Inflammatory macrophage treated with lipopolysaccharide for 1 hour (primary cell): ENCODE measurements at regions not wholly inside any gene's neighbourhood (a gene's known extent, or its start where the extent isn't known, plus 50 kb on each side); places are given as distances from the start of the nearest gene placed in this dataset.
"Not testable (repeated sequence)": the region's sequence is repeated elsewhere in the genome, so short reads cannot be mapped to it uniquely, and the experiment has no call there.

Source experiments
- DNase-seq, 2 donors: peaks; one replicate each; pipeline ENCODE4 v3.0.0-alpha.2; 2020 to 2022

GRCh38 chr21:21860888-21861287 is 862.7 kb downstream of the NCAM2 start:
- DNase-seq = peak in 1 of 2 donors; percentile 1

DNA sequence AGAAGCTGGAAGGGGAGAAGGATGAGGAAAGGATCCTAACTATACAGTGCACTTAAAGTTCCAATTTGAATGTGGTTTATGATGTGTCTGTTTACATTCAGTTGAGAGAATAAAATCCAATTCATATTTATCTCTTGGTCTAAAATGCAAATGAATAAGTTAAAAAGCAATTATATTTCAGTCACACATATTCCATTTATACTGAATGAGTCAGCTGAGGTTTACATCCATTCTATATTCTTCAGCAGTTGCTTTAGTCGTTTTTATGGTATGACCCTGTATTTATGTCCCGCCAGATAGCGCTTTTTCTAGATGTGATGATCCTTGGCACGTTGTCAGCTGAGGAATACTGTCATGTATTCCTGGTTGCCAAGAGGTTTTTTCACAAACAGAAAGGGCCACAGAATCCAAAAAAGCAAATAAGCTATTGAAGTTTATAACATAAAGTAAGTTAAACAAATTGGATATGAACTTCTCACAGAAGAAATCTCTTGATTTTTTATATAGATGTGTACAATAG is 866.2 kb downstream of the NCAM2 start:
- DNase-seq = no peak

- no peak for DNase-seq
Observed at GRCh38 chr21:21897275-21897883, 899.2 kb downstream of the NCAM2 start.

GRCh38 chr21:21898801-21899200 is 900.6 kb downstream of the NCAM2 start:
- DNase-seq = no peak

DNA sequence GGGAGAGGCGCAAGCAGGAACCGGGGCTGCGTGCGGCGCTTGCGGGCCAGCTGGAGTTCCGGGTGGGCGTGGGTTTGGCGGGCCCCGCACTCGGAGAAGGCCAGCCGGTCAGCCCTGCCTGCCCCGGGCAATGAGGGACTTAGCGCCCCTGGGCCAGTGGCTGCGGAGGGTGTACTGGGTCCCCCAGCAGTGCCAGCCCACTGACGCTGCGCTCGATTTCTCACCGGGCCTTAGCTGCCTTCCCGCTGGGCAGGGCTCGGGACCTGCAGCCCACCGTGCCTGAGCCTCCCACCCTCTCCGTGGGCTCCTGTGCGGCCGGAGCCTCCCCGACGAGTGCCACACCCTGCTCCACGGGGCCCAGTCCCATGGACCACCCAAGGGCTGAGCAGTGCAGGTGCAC is 904.2 kb downstream of the NCAM2 start:
- not testable (repeated sequence) for DNase-seq

GRCh38 chr21:21907271-21907670 is 909.1 kb downstream of the NCAM2 start:
- no peak for DNase-seq

- no peak for DNase-seq
Observed at GRCh38 chr21:21915816-21916215, 917.6 kb downstream of the NCAM2 start.

GRCh38 chr21:21921410-21922232 is 923.4 kb downstream of the NCAM2 start:
- peak in 1 of 2 donors; percentile 1 for DNase-seq

- DNase-seq = no peak
Observed at GRCh38 chr21:21929226-21929625, 931.0 kb downstream of the NCAM2 start.

DNA sequence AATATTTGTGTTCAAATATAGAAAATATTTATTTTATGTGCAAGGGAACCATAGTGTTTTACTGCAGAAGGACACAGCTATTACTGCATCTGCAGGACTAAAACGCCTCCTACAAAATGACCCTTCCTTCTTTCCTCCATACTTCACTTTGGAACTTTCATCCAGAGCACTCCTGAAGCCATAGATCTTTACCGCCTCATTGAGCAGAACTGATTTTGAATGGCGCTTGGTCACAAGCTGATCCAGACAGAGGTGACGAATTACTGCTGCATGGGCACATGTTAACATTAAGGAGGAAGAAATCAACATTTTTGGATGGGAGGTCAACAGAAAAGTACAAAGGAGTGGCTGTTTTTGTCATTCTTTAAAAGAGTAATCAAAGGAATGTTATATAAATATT is 931.6 kb downstream of the NCAM2 start:
- no peak for DNase-seq

- no peak for DNase-seq
Observed at GRCh38 chr21:21952566-21952965, 954.4 kb downstream of the NCAM2 start.

GRCh38 chr21:21955204-21955603 is 957.0 kb downstream of the NCAM2 start:
- DNase-seq = no peak

- no peak for DNase-seq
Observed at GRCh38 chr21:21957490-21957889, 959.3 kb downstream of the NCAM2 start.

DNA sequence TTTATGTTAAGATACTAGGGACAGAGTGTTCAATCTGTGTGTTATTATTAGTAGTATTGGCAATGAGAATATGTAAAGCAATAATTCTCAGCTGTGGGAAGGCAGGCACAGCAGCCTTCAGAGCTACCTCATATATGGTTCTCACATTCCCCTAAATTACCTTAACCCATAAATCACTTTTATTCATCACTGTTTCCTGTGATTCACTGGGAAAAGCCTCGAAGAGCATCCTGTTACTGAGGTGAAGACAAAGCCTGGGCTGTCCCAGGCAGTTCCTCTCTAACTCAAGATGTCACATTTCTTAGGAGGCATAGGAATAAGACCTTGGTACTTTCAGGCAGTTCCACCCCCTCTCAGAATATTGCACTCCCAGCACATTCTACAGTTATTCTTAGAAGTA is 965.7 kb downstream of the NCAM2 start:
- no peak for DNase-seq

- DNase-seq = no peak
Observed at GRCh38 chr21:21968810-21969209, 970.6 kb downstream of the NCAM2 start.

DNA sequence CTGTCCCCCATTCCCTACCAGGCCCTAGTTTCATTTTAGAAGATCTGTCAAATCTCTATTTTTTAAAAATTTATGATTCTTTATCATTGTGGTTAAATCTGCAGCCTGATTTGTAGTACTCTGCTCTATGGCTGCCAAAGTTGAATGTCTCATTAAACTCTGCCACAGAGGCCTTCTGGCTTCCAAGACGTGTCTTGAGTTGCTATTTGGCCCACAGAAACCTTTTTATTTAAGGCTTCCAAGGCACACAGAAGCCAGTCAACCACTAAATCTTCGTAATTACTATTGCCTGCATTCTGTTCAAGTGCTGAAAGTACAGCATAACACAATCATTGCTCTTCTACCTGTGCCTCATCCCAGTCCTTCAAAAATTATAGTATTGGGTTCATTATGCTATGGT is 971.0 kb downstream of the NCAM2 start:
- DNase-seq = no peak

- no peak for DNase-seq
Observed at GRCh38 chr21:21971384-21971783, 973.2 kb downstream of the NCAM2 start.

DNA sequence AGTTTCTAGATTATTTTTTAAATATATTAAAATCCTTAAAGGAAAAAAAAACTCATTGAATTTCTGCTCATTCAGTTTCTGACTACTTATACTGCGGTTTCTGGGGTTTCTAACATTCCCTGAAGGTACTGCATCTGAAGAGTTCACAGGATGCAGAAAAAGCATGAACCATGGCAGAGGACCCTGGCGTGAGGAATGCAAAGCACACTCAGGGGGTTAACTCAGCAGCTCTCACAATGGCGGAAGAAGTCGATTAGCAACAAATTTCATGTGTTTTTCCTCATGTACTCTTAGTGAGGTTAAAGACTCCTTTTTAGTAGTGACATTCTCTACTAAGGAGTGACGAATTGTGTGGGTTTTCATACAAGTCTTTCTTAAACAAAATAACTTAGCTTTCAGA is 975.6 kb downstream of the NCAM2 start:
- no peak for DNase-seq

DNA sequence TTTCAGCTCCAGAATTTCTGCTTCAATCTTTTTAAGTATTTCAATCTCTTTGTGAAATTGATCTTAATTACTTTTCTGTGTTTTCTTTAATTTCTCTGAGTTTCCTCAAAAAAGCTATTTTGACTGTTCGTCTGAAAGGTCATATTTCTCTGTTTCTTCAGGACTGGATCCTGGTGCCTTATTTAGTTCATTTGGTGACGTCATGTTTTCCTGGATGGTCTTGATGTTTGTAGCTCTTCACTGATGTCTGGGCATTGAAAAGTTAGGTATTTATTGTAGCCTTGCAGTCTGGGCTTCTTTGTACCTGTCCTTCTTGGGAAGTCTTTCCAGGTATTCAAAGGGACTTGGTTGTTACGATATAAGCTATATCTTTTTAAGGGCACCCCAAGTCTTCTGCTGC is 998.7 kb downstream of the NCAM2 start:
- no peak for DNase-seq

DNA sequence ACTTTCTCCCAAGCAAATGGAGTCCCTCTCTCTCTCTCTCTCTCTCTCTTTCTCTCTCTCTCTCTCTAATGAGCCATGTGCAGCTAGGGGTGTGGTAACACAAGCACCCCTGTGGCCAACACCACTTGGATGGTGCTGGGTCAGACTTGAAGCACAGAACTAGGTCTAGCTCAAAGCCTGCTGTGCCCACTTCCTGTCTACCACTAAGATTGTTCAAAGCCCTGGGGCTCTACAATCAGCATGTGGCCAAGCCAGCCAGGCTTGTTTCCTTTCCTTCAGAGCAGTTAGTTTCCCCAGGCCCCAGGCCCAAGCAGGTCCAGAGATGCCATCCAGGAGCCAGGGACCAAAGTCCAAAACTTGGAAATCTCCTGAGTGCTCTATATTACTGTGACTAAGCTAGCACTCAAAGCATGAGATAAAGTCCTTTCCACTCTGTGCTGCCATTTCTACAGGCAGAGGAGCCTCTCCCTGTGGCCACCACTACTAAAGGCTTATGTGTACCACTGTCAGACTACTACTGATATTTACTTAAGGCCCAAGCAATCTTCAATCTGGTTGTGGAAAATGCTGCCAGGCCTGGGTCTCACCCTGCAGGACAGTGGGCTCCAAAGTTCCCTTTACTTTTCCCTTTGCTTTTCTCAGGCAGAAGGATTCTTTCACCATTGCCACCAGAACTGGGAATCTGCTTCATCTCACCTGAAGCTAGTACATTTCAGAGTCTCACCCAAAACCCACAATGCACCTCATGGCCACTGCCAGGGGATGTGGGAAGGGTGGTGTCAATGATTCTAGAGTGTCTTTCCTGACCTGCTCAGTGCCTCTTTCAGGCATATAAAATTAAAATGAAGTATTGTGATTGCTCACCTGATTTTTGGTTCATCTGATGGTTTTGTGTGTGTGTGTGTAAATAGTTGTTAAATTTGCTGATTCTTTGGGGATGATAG is 999.5 kb downstream of the NCAM2 start:
- no peak for DNase-seq

GRCh38 chr21:22019766-22020165 is 1021.6 kb downstream of the NCAM2 start:
- DNase-seq = no peak

DNA sequence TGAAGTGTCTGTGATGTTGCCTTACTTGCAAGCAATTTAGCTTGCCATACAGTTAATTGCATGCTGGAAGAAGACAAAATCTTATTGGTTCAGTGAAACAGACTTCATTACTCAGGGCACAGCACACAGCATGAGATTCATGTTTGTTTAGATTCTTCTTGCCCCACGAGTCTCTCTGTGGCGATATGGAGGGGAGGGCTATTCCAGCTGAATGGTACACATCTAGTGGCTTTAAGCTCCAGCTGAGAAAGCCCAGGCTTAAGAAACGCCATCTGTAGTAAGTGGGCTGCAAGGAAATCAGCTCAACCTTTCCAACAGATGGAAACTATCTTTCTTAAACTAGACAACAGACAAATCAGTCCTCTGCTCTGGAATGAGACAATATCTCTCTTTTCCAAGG is 1022.0 kb downstream of the NCAM2 start:
- DNase-seq = no peak

- DNase-seq = not testable (repeated sequence)
Observed at GRCh38 chr21:22023896-22024295, 1025.7 kb downstream of the NCAM2 start.
